ENCODE measurements at regions not wholly inside any gene's neighbourhood (a gene's known extent, or its start where the extent isn't known, plus 50 kb on each side); places are given as distances from the start of the nearest gene placed in this dataset.

GRCh38 chr12:91241756-91242155, 59.1 kb upstream of the DCN start:
- WGBS, result 91% methylated on average over 2 of the region's 2 CpGs

DNA sequence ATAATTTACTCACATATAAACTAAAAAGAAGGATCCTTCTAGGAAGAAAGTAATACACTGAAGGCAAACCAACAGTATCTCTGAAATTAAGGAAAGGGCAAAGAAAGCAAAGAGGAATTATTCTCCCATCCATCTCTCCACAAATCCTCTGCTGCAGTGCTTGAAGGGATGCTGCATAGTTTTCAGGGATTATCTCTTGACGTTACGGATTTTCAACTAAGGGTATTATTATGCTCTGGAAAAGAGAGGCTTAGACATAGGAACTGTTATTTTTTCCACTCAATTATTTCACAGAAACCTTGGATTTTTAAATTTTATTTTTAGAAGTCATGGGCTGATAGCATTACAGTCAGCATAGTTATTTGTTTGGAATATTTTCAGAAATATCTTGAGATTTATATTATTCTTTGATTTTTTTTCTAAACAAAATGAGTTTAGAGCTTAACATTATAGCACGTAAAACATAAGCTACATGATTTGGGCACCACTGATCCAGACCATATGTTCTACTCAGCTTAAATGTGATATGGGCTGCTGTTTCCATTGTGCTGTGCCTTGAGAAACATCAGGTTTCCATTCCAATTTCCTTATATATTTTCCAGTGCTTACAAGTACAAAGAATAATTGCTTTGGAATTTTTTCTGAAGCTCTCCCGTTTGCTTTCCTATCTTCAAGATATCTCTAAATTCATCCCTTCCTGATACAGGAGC, 57.9 kb upstream of the DCN start:
- intact Hi-C loops (cut with DNase I), result no loop called here
- Histone ChIP-seq H3K36me3 (no peaks in the 10 kb centered on the region), H3K4me1 (replicated peaks) (no peaks in the 10 kb centered on the region), H3K4me3 (no peak overlapping the region), H3K27ac (no peak overlapping the region), H3K27me3 (replicated peaks; ENCODE audit: insufficient read depth) (no peaks in the 10 kb centered on the region), H3K9me3 (no peaks in the 10 kb centered on the region)
- 64% methylated on average over 4 of the region's 4 CpGs for WGBS
- no peak for DNase-seq (ENCODE audit: low spot score)
- TF ChIP-seq, protein P1, sequence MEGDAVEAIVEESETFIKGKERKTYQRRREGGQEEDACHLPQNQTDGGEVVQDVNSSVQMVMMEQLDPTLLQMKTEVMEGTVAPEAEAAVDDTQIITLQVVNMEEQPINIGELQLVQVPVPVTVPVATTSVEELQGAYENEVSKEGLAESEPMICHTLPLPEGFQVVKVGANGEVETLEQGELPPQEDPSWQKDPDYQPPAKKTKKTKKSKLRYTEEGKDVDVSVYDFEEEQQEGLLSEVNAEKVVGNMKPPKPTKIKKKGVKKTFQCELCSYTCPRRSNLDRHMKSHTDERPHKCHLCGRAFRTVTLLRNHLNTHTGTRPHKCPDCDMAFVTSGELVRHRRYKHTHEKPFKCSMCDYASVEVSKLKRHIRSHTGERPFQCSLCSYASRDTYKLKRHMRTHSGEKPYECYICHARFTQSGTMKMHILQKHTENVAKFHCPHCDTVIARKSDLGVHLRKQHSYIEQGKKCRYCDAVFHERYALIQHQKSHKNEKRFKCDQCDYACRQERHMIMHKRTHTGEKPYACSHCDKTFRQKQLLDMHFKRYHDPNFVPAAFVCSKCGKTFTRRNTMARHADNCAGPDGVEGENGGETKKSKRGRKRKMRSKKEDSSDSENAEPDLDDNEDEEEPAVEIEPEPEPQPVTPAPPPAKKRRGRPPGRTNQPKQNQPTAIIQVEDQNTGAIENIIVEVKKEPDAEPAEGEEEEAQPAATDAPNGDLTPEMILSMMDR (IDR thresholded peaks at IDR 0.05), result no peak
- no peak for TF ChIP-seq POLR2AphosphoS5 (IDR thresholded peaks at IDR 0.05)
- no peak for TF ChIP-seq POLR2A (IDR thresholded peaks at IDR 0.05)

More at GRCh38 chr12:91241756-91242155, 59.1 kb upstream of the DCN start:
- Histone ChIP-seq H3K27me3 (replicated peaks; ENCODE audit: insufficient read depth) (no peaks in the 10 kb centered on the region), H3K4me1 (replicated peaks) (no peaks in the 10 kb centered on the region), H3K9me3 (no peaks in the 10 kb centered on the region), H3K4me3 (no peak overlapping the region), H3K36me3 (no peaks in the 10 kb centered on the region), H3K27ac (no peak overlapping the region)
- no peak for DNase-seq (ENCODE audit: low spot score)
- intact Hi-C loops (cut with DNase I), result no loop called here
- TF ChIP-seq POLR2A (IDR thresholded peaks at IDR 0.05) (no peak), POLR2AphosphoS5 (IDR thresholded peaks at IDR 0.05) (no peak)
- TF ChIP-seq, protein P1 (IDR thresholded peaks at IDR 0.05), result no peak

DNA sequence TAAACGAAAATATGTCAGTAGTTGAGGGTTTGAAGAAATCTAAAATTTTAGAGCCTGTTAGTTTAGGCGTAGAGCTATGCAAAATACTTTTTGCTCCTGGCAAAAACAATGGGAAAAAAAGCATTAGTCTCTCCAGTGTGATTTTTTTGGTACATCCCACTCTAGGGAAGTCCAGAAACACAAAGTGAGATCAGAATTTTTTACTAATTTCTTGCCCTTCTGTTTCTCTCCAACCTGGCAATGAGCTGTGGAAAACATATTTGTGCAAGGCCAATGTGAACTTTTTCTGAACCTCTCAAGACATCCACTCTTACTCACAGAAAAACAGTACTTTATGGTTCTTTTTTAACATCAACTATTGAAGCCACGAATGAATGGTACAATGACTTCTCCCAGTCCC, 56.9 kb upstream of the DCN start:
- H3K27me3 ChIP-seq (replicated peaks; ENCODE audit: insufficient read depth), result no peaks in the 10 kb centered on the region
- 51% methylated on average over 3 of the region's 3 CpGs for WGBS
- no peaks in the 10 kb centered on the region for H3K36me3 ChIP-seq
- H3K4me1 ChIP-seq (replicated peaks), result no peaks in the 10 kb centered on the region
- no peak overlapping the region for H3K27ac ChIP-seq
- no peak for TF ChIP-seq POLR2A (IDR thresholded peaks at IDR 0.05)
- TF ChIP-seq, protein P1 (IDR thresholded peaks at IDR 0.05), result no peak
- TF ChIP-seq POLR2AphosphoS5 (IDR thresholded peaks at IDR 0.05), result no peak
- no peaks in the 10 kb centered on the region for H3K9me3 ChIP-seq
- DNase-seq (ENCODE audit: low spot score), result no peak
- H3K4me3 ChIP-seq, result no peak overlapping the region
- intact Hi-C loops (cut with DNase I), result no loop called here

Small RNAs in the stretch of these regions (small RNA-seq; reads per million reads assigned to genes)
- gene AC090049.2, result 0 reads per million in 2 donors
- 0 reads per million in 2 donors for gene RF02110
